ENCODE measurements at regions not wholly inside any gene's neighbourhood (a gene's known extent, or its start where the extent isn't known, plus 50 kb on each side); places are given as distances from the start of the nearest gene placed in this dataset.

GRCh38 chr14:101243587-101244338 lies 317.5 kb upstream of the DIO3 start:
- TF ChIP-seq CTCF (IDR thresholded peaks at IDR 0.05) (no peak), POLR2AphosphoS5 (IDR thresholded peaks at IDR 0.05) (no peak), POLR2A (IDR thresholded peaks at IDR 0.05) (no peak)

Data from prostate gland (tissue), 2 donors.